HG02678 (cell line): ENCODE measurements at regions not wholly inside any gene's neighbourhood (a gene's known extent, or its start where the extent isn't known, plus 50 kb on each side); places are given as distances from the start of the nearest gene placed in this dataset.
A peak's percentile ranks its signal among the peaks of the same experiment; 100 is the strongest.

Experiments used
- ATAC-seq: cut with Tn5 transposase; IDR thresholded peaks from one replicate; pipeline ENCODE4 v1.9.1; 2021; ENCODE audit warnings: mild to moderate bottlenecking, moderate library complexity; ENCODE audit not compliant: unreplicated experiment

GRCh38 chr11:127133061-127133460, 132.5 kb upstream of the KIRREL3 start:
- no peak for ATAC-seq

GRCh38 chr11:127130321-127130720, 129.8 kb upstream of the KIRREL3 start:
- ATAC-seq, result peak; percentile 58

- ATAC-seq, result no peak
Measured at GRCh38 chr11:127126986-127127385, 126.4 kb upstream of the KIRREL3 start.

- ATAC-seq, result no peak
Measured at GRCh38 chr11:127119356-127119755, 118.8 kb upstream of the KIRREL3 start.

GRCh38 chr11:127118811-127119210, 118.2 kb upstream of the KIRREL3 start:
- ATAC-seq, result no peak

GRCh38 chr11:127117231-127117739, 116.7 kb upstream of the KIRREL3 start:
- ATAC-seq, result no peak

GRCh38 chr11:127115844-127116243, 115.3 kb upstream of the KIRREL3 start:
- no peak for ATAC-seq

- no peak for ATAC-seq
Measured at GRCh38 chr11:127114035-127114434, 113.5 kb upstream of the KIRREL3 start.

GRCh38 chr11:127110542-127110941, 110.0 kb upstream of the KIRREL3 start:
- ATAC-seq, result no peak

- ATAC-seq, result no peak
Measured at GRCh38 chr11:127109796-127110480, 109.4 kb upstream of the KIRREL3 start.

GRCh38 chr11:127108838-127109237, 108.3 kb upstream of the KIRREL3 start:
- no peak for ATAC-seq

GRCh38 chr11:127106938-127107337, 106.4 kb upstream of the KIRREL3 start:
- no peak for ATAC-seq

GRCh38 chr11:127105593-127106541, 105.3 kb upstream of the KIRREL3 start:
- ATAC-seq, result no peak

GRCh38 chr11:127103586-127104388, 103.2 kb upstream of the KIRREL3 start:
- ATAC-seq, result no peak

GRCh38 chr11:127098684-127099083, 98.1 kb upstream of the KIRREL3 start:
- no peak for ATAC-seq

- no peak for ATAC-seq
Measured at GRCh38 chr11:127080735-127081134, 80.2 kb upstream of the KIRREL3 start.

GRCh38 chr11:127075758-127076157, 75.2 kb upstream of the KIRREL3 start:
- no peak for ATAC-seq

- ATAC-seq, result peak; percentile 91
Measured at GRCh38 chr11:127074151-127074761, 73.7 kb upstream of the KIRREL3 start.

- no peak for ATAC-seq
Measured at GRCh38 chr11:127073621-127074020, 73.1 kb upstream of the KIRREL3 start.

GRCh38 chr11:127071606-127072005, 71.0 kb upstream of the KIRREL3 start:
- no peak for ATAC-seq

- no peak for ATAC-seq
Measured at GRCh38 chr11:127070808-127071207, 70.2 kb upstream of the KIRREL3 start.
